Liver (tissue), 8 donors: ENCODE measurements at regions not wholly inside any gene's neighbourhood (a gene's known extent, or its start where the extent isn't known, plus 50 kb on each side); places are given as distances from the start of the nearest gene placed in this dataset.

Experiments
- DNase-seq: peaks from one replicate; pipeline ENCODE4 v3.0.0-alpha.2; 2017; ENCODE audit warnings: low spot score
- H3K27ac ChIP-seq, 2 donors: one replicate each; pipeline ENCODE4 v1.7.0; 2013; ENCODE audit warnings: inconsistent platforms in 2 of 2, low read length in 2 of 2, control low read depth in 1 of 2, low read depth in 1 of 2, mild to moderate bottlenecking in 1 of 2
- H3K27me3 ChIP-seq, 4 donors: one replicate each; pipeline versions ENCODE4 v1.6.1 to v1.7.0; 2013; ENCODE audit warnings: low read length in 3 of 4, inconsistent platforms in 1 of 4, mild to moderate bottlenecking in 1 of 4, moderate library complexity in 1 of 4; ENCODE audit not compliant: control insufficient read depth in 4 of 4, insufficient read depth in 4 of 4
- H3K36me3 ChIP-seq, 4 donors: one replicate each; pipeline versions ENCODE4 v1.6.1 to v1.7.0; 2013; ENCODE audit warnings: low read length in 3 of 4, mild to moderate bottlenecking in 3 of 4, low read depth in 1 of 4, moderate library complexity in 1 of 4; ENCODE audit not compliant: control insufficient read depth in 4 of 4, insufficient read depth in 3 of 4
- H3K4me1 ChIP-seq, 4 donors: one replicate each; pipeline versions ENCODE4 v1.6.1 to v1.7.0; 2013; ENCODE audit warnings: low read length in 3 of 4, mild to moderate bottlenecking in 3 of 4, moderate library complexity in 1 of 4; ENCODE audit not compliant: control insufficient read depth in 4 of 4, insufficient read depth in 4 of 4
- H3K4me3 ChIP-seq, 3 donors: one replicate each; pipeline versions ENCODE4 v1.6.1 to v1.7.0; 2013; ENCODE audit warnings: low read length in 3 of 3, control low read depth in 1 of 3, low read depth in 1 of 3, mild to moderate bottlenecking in 1 of 3
- H3K9ac ChIP-seq, 2 donors: one replicate each; pipeline ENCODE4 v1.7.0; 2013; ENCODE audit warnings: low read length in 2 of 2, mild to moderate bottlenecking in 2 of 2, moderate library complexity in 2 of 2, control low read depth in 1 of 2, low read depth in 1 of 2
- H3K9me3 ChIP-seq, 4 donors: one replicate each; pipeline versions ENCODE4 v1.6.1 to v1.7.0; 2013; ENCODE audit warnings: low read length in 3 of 4; ENCODE audit not compliant: control insufficient read depth in 4 of 4
- CTCF ChIP-seq: fragments of 150-350 bp; IDR thresholded peaks from 2 replicates; pipeline ENCODE4 v1.5.1; 2017; ENCODE audit warnings: improper control_type of control experiment, low read depth, low read length; ENCODE audit not compliant: missing input control
- FOXA1 ChIP-seq: IDR thresholded peaks from 2 replicates; pipeline ENCODE4 v1.6.1; 2016; ENCODE audit warnings: antibody characterized with exemption
- HNF4G ChIP-seq: IDR thresholded peaks from 2 replicates; pipeline ENCODE4 v1.6.1; 2016; ENCODE audit warnings: antibody characterized with exemption
- JUND ChIP-seq, 2 donors: IDR thresholded peaks; 2 replicates each; pipeline ENCODE4 v1.6.1; 2016; ENCODE audit warnings: antibody characterized with exemption in 2 of 2
- MAX ChIP-seq: IDR thresholded peaks from 2 replicates; pipeline ENCODE4 v1.6.1; 2016; ENCODE audit warnings: antibody characterized with exemption
- NR2F2 ChIP-seq: IDR thresholded peaks from 2 replicates; pipeline ENCODE4 v1.6.1; 2016; ENCODE audit warnings: antibody characterized with exemption
- RAD21 ChIP-seq, 2 donors: IDR thresholded peaks; 2 replicates each; pipeline ENCODE4 v1.6.1; 2016; ENCODE audit warnings: antibody characterized with exemption in 2 of 2, mild to moderate bottlenecking in 2 of 2
- REST ChIP-seq: IDR thresholded peaks from 2 replicates; pipeline ENCODE4 v1.6.1; 2016; ENCODE audit warnings: antibody characterized with exemption, mild to moderate bottlenecking
- RXRA ChIP-seq, 2 donors: IDR thresholded peaks; 2 replicates each; pipeline ENCODE4 v1.6.1; 2017 to 2018; ENCODE audit warnings: antibody characterized with exemption in 2 of 2, mild to moderate bottlenecking in 1 of 2
- SP1 ChIP-seq: IDR thresholded peaks from 2 replicates; pipeline ENCODE4 v1.6.1; 2018; ENCODE audit warnings: antibody characterized with exemption, mild to moderate bottlenecking
- TAF1 ChIP-seq: conservative IDR thresholded peaks from 2 replicates; pipeline ENCODE4 v1.6.1; 2016; ENCODE audit warnings: antibody characterized with exemption, mild to moderate bottlenecking
- YY1 ChIP-seq: IDR thresholded peaks from 2 replicates; pipeline ENCODE4 v1.6.1; 2016; ENCODE audit warnings: antibody characterized with exemption, mild to moderate bottlenecking
- WGBS: extraction: QIAGEN DNeasy Blood & Tissue Kit; methylation state at CpG from one replicate; pipeline ENCODE4 v1.1.7; 2013; 5-methylcytosine and 5-hydroxymethylcytosine counted together
- donor health status: healthy.
- donor health status: healthy.
- donor health status: healthy.
- donor health status: healthy.
- donor health status: healthy.

GRCh38 chr4:89658701-89659024, 178.3 kb downstream of the SNCA start:
- no peak overlapping the region for H3K9ac ChIP-seq
- WGBS = 86% methylated on average over 2 of the region's 2 CpGs
- no peak for DNase-seq
- TF ChIP-seq YY1 (no peak), JUND (IDR thresholded peaks at IDR 0.05) (no peak), RXRA (IDR thresholded peaks at IDR 0.05) (no peak), CTCF (no peak), TAF1 (no peak), HNF4G (no peak), MAX (no peak), SP1 (no peak), FOXA1 (no peak), REST (no peak)
- no peaks in the 10 kb centered on the region for H3K4me1 ChIP-seq
- no peak overlapping the region for H3K4me3 ChIP-seq
- no peaks in the 10 kb centered on the region for H3K36me3 ChIP-seq
- H3K9me3 ChIP-seq = no peaks in the 10 kb centered on the region
- H3K27me3 ChIP-seq = peaks cover 0 to 5% (median 2%) of the 10 kb centered on the region in 4 donors
- no peak overlapping the region for H3K27ac ChIP-seq

- no peak for DNase-seq
- Histone ChIP-seq H3K9me3 (no peaks in the 10 kb centered on the region), H3K27ac (no peak overlapping the region), H3K9ac (no peak overlapping the region), H3K36me3 (no peaks in the 10 kb centered on the region), H3K4me1 (no peaks in the 10 kb centered on the region), H3K27me3 (peaks cover 0 to 4% (median 2%) of the 10 kb centered on the region in 4 donors), H3K4me3 (no peak overlapping the region)
- WGBS = 40% methylated on average over 3 of the region's 3 CpGs
- no peak for TF ChIP-seq NR2F2
- peak; percentile 62 to 70 for TF ChIP-seq RAD21 (IDR thresholded peaks at IDR 0.05)
- TF ChIP-seq CTCF = peak; percentile 15
- TF ChIP-seq TAF1 = no peak
These were observed 178.8 kb downstream of the SNCA start for GRCh38 chr4:89657931-89658700.
